ENCODE measurements at regions not wholly inside any gene's neighbourhood (a gene's known extent, or its start where the extent isn't known, plus 50 kb on each side); places are given as distances from the start of the nearest gene placed in this dataset.

DNA sequence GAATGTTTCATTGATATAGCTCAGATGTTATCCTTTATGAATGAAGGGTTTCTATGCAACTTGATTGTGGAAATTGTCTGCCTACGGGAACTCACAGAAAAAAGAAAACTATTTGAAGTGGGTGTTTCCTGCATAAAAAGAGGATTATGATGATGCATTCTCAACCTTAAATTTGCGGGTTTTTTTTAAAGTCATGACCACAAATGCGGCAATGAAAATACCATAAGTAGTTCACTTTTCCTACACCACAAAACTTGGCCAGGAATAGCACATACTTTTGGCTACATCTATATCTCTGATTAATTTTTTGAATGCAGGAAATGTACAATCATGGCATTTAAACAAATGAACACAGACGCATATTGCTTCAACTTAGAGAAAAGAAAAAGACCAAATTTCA, 754.7 kb downstream of the DTWD2 start:
- no peak for FAIRE-seq
- Histone ChIP-seq H3K4me3 (ENCODE audit: low read depth in 1 of 3, low read length in 3 of 3) (no peak overlapping the region), H3K9me3 (ENCODE audit: control insufficient read depth in 2 of 2, insufficient read depth in 1 of 2, low read depth in 1 of 2, low read length in 1 of 2) (no peaks in the 10 kb centered on the region), H3K36me3 (ENCODE audit: control insufficient read depth in 3 of 3, insufficient read depth in 2 of 3, low read depth in 1 of 3, low read length in 3 of 3) (no peaks in the 10 kb centered on the region), H3K27me3 (ENCODE audit: control insufficient read depth in 3 of 3, insufficient read depth in 3 of 3, low read length in 3 of 3) (no peaks in the 10 kb centered on the region), H3K27ac (ENCODE audit: low read depth in 1 of 3, low read length in 2 of 3) (no peak overlapping the region), H3K4me1 (ENCODE audit: control insufficient read depth in 3 of 3, insufficient read depth in 2 of 3, low read depth in 1 of 3, low read length in 2 of 3) (no peaks in the 10 kb centered on the region)
- DNase-seq, result no peak
- WGBS, 3 donors, result 58 to 80% (median 61%) methylated on average over 4 of the region's 4 CpGs

DNA sequence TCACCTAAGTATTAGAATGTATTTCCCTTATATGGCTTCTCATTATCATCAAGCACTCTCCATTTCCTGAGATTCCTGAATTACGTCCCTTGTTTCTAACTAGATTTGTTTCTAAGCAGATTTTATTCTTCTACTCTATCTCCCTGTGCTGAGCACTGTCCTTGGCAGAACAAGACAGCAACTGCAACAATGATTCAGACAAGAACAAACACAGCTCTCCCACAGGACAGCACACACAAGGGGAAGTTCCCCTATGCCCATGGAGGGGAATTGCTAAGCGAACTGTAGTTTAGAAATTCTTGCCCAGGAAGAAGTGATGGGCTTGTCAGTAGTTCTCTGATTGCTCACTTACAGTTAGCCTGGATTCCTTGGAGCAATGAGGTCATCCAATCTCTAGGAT, 759.9 kb downstream of the DTWD2 start:
- 61 to 75% (median 67%) methylated on average over 2 of the region's 2 CpGs for WGBS, 3 donors
- Histone ChIP-seq H3K27me3 (ENCODE audit: control insufficient read depth in 3 of 3, insufficient read depth in 3 of 3, low read length in 3 of 3) (no peaks in the 10 kb centered on the region), H3K9me3 (ENCODE audit: control insufficient read depth in 2 of 2, insufficient read depth in 1 of 2, low read depth in 1 of 2, low read length in 1 of 2) (no peaks in the 10 kb centered on the region), H3K27ac (ENCODE audit: low read depth in 1 of 3, low read length in 2 of 3) (no peak overlapping the region), H3K4me3 (ENCODE audit: low read depth in 1 of 3, low read length in 3 of 3) (no peak overlapping the region), H3K4me1 (ENCODE audit: control insufficient read depth in 3 of 3, insufficient read depth in 2 of 3, low read depth in 1 of 3, low read length in 2 of 3) (no peaks in the 10 kb centered on the region), H3K36me3 (ENCODE audit: control insufficient read depth in 3 of 3, insufficient read depth in 2 of 3, low read depth in 1 of 3, low read length in 3 of 3) (no peaks in the 10 kb centered on the region)
- DNase-seq, result no peak
- FAIRE-seq, result no peak

DNA sequence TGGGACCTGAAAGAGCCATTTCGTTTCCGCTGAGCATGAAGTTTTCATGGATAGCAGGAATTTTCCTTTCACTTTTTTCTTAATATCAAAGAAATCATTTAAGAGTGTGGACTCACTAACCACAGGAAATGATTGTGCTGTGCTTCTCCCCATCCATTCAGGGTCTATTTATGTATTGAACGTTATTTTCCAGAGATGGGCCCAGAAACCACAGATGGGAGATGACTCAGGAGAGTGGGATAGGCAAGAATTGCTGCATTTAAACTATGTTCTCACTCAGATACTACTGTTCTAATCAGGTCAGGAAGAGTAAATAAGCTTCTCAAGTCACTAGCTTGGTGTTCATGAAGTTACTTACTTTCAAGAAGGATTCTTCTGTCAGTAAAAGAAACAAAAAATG, 763.8 kb downstream of the DTWD2 start:
- FAIRE-seq, result no peak
- no peaks in the 10 kb centered on the region for H3K27me3 ChIP-seq (ENCODE audit: control insufficient read depth in 3 of 3, insufficient read depth in 3 of 3, low read length in 3 of 3)
- WGBS, 3 donors, result 61 to 66% (median 64%) methylated on average over 3 of the region's 3 CpGs

DNA sequence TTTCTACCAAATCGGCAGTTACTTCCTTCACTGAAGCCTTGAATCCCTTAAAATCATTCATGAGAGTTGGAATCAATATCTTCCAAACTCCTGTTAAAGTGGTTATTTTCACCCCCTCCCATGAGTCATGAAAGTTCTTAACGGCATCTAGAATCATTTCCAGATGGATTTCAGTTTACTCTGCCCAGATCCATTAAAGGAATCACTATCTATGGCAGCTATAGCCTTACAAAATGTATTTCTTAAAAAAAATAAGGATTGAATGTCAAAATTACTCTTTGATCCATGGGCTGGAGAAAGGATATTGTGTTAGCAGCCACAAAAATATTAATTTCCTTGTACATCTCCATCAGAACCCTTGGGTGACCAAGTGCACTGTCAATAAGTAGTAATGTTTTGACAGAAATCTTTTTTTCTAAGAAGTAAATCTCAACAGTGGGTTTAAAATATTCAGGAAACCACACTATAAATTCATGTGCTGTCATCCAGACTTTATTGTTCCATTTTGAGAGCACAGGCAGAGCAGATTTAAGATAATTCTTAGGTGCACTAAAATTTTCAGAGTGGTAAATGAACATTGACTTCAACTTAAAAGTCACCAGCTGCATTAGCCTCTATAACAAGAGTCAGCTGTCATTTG, 767.7 kb downstream of the DTWD2 start:
- no peak overlapping the region for H3K27ac ChIP-seq (ENCODE audit: low read depth in 1 of 3, low read length in 2 of 3)
- H3K4me3 ChIP-seq (ENCODE audit: low read depth in 1 of 3, low read length in 3 of 3), result no peak overlapping the region
- DNase-seq, result no peak
- H3K27me3 ChIP-seq (ENCODE audit: control insufficient read depth in 3 of 3, insufficient read depth in 3 of 3, low read length in 3 of 3), result no peaks in the 10 kb centered on the region
- peaks cover 0 to 3% of the 10 kb centered on the region in 2 donors for H3K9me3 ChIP-seq (ENCODE audit: control insufficient read depth in 2 of 2, insufficient read depth in 1 of 2, low read depth in 1 of 2, low read length in 1 of 2)
- no peaks in the 10 kb centered on the region for H3K36me3 ChIP-seq (ENCODE audit: control insufficient read depth in 3 of 3, insufficient read depth in 2 of 3, low read depth in 1 of 3, low read length in 3 of 3)
- FAIRE-seq, result no peak
- H3K4me1 ChIP-seq (ENCODE audit: control insufficient read depth in 3 of 3, insufficient read depth in 2 of 3, low read depth in 1 of 3, low read length in 2 of 3), result no peaks in the 10 kb centered on the region
- 56 to 71% (median 58%) methylated on average over 2 of the region's 2 CpGs for WGBS, 3 donors

More for the DNA sequence above, 763.8 kb downstream of the DTWD2 start:
- H3K4me3 ChIP-seq (ENCODE audit: low read depth in 1 of 3, low read length in 3 of 3), result no peak overlapping the region
- H3K27ac ChIP-seq (ENCODE audit: low read depth in 1 of 3, low read length in 2 of 3), result no peak overlapping the region
- H3K4me1 ChIP-seq (ENCODE audit: control insufficient read depth in 3 of 3, insufficient read depth in 2 of 3, low read depth in 1 of 3, low read length in 2 of 3), result no peaks in the 10 kb centered on the region
- H3K9me3 ChIP-seq (ENCODE audit: control insufficient read depth in 2 of 2, insufficient read depth in 1 of 2, low read depth in 1 of 2, low read length in 1 of 2), result no peaks in the 10 kb centered on the region
- no peak for DNase-seq
- H3K36me3 ChIP-seq (ENCODE audit: control insufficient read depth in 3 of 3, insufficient read depth in 2 of 3, low read depth in 1 of 3, low read length in 3 of 3), result no peaks in the 10 kb centered on the region

DNA sequence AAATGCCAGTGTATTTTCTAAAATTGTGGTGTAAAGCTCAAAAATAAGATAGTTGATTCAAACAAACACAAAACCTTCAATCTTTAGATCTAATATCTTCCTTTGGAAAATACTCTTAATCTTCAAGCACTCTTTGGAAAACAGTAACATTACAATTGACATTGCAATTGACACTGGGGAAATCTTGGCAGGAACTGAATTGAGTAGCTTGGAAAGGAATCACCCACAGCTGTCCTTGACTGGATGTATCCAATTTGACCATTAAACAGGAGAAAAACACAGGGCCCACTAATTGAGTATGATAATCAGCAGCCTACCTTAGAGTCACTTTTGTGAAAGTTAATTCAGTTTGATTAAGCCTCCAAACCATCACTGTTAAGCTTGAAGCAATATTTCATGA, 776.7 kb downstream of the DTWD2 start:
- Histone ChIP-seq H3K4me3 (ENCODE audit: low read depth in 1 of 3, low read length in 3 of 3) (no peak overlapping the region), H3K36me3 (ENCODE audit: control insufficient read depth in 3 of 3, insufficient read depth in 2 of 3, low read depth in 1 of 3, low read length in 3 of 3) (no peaks in the 10 kb centered on the region), H3K4me1 (ENCODE audit: control insufficient read depth in 3 of 3, insufficient read depth in 2 of 3, low read depth in 1 of 3, low read length in 2 of 3) (no peaks in the 10 kb centered on the region), H3K27ac (ENCODE audit: low read depth in 1 of 3, low read length in 2 of 3) (no peak overlapping the region), H3K9me3 (ENCODE audit: control insufficient read depth in 2 of 2, insufficient read depth in 1 of 2, low read depth in 1 of 2, low read length in 1 of 2) (peaks cover 3 to 22% of the 10 kb centered on the region in 2 donors), H3K27me3 (ENCODE audit: control insufficient read depth in 3 of 3, insufficient read depth in 3 of 3, low read length in 3 of 3) (no peaks in the 10 kb centered on the region)
- no peak for DNase-seq
- FAIRE-seq, result no peak

DNA sequence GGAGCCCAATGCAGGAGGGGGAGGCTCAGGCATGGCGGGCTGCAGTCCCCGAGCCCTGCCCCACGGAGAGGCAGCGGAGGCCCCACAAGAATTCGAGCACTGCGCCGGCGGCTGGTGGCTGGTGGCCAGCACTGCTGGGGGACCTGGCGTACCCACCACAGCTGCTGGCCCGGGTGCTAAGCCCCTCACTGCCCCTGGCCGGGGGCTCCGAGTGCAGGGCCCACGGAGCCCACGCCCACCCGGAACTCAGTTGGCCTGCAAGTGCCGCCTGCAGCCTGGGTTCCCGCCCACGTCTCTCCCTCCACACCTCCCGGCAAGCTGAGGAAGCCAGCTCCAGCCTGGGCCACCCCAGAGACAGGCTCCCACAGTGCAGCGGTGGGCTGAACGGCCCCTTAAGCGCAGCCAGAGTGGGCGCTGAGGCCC, 780.3 kb downstream of the DTWD2 start:
- Histone ChIP-seq H3K27ac (ENCODE audit: low read depth in 1 of 3, low read length in 2 of 3) (no peak overlapping the region), H3K27me3 (ENCODE audit: control insufficient read depth in 3 of 3, insufficient read depth in 3 of 3, low read length in 3 of 3) (no peaks in the 10 kb centered on the region), H3K36me3 (ENCODE audit: control insufficient read depth in 3 of 3, insufficient read depth in 2 of 3, low read depth in 1 of 3, low read length in 3 of 3) (no peaks in the 10 kb centered on the region), H3K4me1 (ENCODE audit: control insufficient read depth in 3 of 3, insufficient read depth in 2 of 3, low read depth in 1 of 3, low read length in 2 of 3) (no peaks in the 10 kb centered on the region), H3K9me3 (ENCODE audit: control insufficient read depth in 2 of 2, insufficient read depth in 1 of 2, low read depth in 1 of 2, low read length in 1 of 2) (peaks cover 3 to 19% of the 10 kb centered on the region in 2 donors), H3K4me3 (ENCODE audit: low read depth in 1 of 3, low read length in 3 of 3) (no peak overlapping the region)
- 94 to 98% (median 97%) methylated on average over 15 to 23 of the region's 23 CpGs for WGBS, 3 donors
- no peak for DNase-seq
- FAIRE-seq, result no peak

DNA sequence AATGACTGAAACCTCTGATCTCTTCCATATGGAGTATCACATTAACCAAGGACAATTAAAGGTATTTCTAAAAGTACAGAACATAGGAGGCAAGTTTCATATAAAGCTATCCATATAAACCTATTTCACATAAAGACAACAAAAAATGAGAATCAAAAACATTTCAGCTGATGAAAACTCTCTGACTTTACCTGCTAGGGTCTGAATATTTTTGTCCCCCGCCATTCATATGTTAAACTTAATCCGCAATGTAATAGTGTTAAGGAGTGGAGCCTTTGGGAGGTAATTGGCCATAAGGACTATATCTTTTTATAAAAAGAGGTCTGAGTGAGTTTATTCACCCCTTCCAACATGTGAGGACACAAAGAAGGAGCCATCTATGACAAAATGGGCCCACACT, 788.5 kb downstream of the DTWD2 start:
- H3K4me3 ChIP-seq (ENCODE audit: low read depth in 1 of 3, low read length in 3 of 3), result no peak overlapping the region
- 91 to 96% (median 93%) methylated on average over 2 of the region's 2 CpGs for WGBS, 3 donors

DNA sequence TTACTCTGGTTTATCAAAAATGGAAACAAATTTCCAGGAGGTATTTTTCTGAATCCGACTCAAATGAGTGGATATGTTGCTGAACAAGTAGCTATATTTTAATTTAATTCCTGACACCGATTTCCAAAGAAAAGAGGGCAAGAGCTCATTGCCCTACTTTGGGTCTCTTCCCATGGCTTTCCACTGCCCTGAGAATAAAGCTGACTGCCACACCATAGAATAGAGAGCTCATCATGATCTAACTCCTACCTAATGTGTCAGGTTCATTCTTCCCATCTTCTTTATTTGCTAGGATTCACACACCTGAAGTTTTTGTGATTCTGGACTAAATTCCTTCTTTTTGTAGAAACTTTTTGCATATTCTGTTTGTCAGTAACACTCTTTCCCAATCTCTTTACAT, 792.1 kb downstream of the DTWD2 start:
- no peaks in the 10 kb centered on the region for H3K27me3 ChIP-seq (ENCODE audit: control insufficient read depth in 3 of 3, insufficient read depth in 3 of 3, low read length in 3 of 3)
- H3K27ac ChIP-seq (ENCODE audit: low read depth in 1 of 3, low read length in 2 of 3), result no peak overlapping the region
- no peaks in the 10 kb centered on the region for H3K36me3 ChIP-seq (ENCODE audit: control insufficient read depth in 3 of 3, insufficient read depth in 2 of 3, low read depth in 1 of 3, low read length in 3 of 3)
- H3K4me3 ChIP-seq (ENCODE audit: low read depth in 1 of 3, low read length in 3 of 3), result no peak overlapping the region
- no peak for DNase-seq
- FAIRE-seq, result no peak
- no peaks in the 10 kb centered on the region for H3K4me1 ChIP-seq (ENCODE audit: control insufficient read depth in 3 of 3, insufficient read depth in 2 of 3, low read depth in 1 of 3, low read length in 2 of 3)
- 72 to 90% (median 84%) methylated on average over 2 of the region's 2 CpGs for WGBS, 3 donors
- H3K9me3 ChIP-seq (ENCODE audit: control insufficient read depth in 2 of 2, insufficient read depth in 1 of 2, low read depth in 1 of 2, low read length in 1 of 2), result no peaks in the 10 kb centered on the region

More for the DNA sequence above, 788.5 kb downstream of the DTWD2 start:
- Histone ChIP-seq H3K27ac (ENCODE audit: low read depth in 1 of 3, low read length in 2 of 3) (no peak overlapping the region), H3K4me1 (ENCODE audit: control insufficient read depth in 3 of 3, insufficient read depth in 2 of 3, low read depth in 1 of 3, low read length in 2 of 3) (no peaks in the 10 kb centered on the region), H3K9me3 (ENCODE audit: control insufficient read depth in 2 of 2, insufficient read depth in 1 of 2, low read depth in 1 of 2, low read length in 1 of 2) (no peaks in the 10 kb centered on the region), H3K36me3 (ENCODE audit: control insufficient read depth in 3 of 3, insufficient read depth in 2 of 3, low read depth in 1 of 3, low read length in 3 of 3) (no peaks in the 10 kb centered on the region), H3K27me3 (ENCODE audit: control insufficient read depth in 3 of 3, insufficient read depth in 3 of 3, low read length in 3 of 3) (no peaks in the 10 kb centered on the region)
- no peak for FAIRE-seq
- no peak for DNase-seq

DNA sequence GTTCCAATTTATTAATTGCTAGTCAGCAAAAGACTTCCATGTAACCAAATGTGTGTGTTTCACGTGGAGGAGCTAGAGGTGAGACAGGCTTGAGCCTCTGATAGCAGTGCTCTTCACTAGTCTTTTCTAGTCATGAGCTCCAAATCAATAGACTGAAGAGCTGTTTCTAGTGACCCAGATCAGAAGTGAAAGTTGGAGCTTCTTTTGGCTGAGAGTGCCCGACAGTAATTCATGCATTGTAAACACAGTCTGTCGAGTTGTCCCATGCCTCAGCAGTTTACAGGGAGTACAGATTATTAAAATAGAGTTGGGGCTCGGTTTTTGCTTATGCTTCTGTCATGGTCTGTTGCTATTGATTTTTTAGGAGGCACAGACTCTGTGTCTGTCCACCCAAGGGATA, 793.1 kb downstream of the DTWD2 start:
- DNase-seq (no peak), FAIRE-seq (no peak)
- WGBS, 3 donors, result 32 to 39% (median 36%) methylated on average over 4 of the region's 4 CpGs
- no peaks in the 10 kb centered on the region for H3K4me1 ChIP-seq (ENCODE audit: control insufficient read depth in 3 of 3, insufficient read depth in 2 of 3, low read depth in 1 of 3, low read length in 2 of 3)
- no peaks in the 10 kb centered on the region for H3K27me3 ChIP-seq (ENCODE audit: control insufficient read depth in 3 of 3, insufficient read depth in 3 of 3, low read length in 3 of 3)
- no peak overlapping the region for H3K27ac ChIP-seq (ENCODE audit: low read depth in 1 of 3, low read length in 2 of 3)
- H3K9me3 ChIP-seq (ENCODE audit: control insufficient read depth in 2 of 2, insufficient read depth in 1 of 2, low read depth in 1 of 2, low read length in 1 of 2), result no peaks in the 10 kb centered on the region
- H3K36me3 ChIP-seq (ENCODE audit: control insufficient read depth in 3 of 3, insufficient read depth in 2 of 3, low read depth in 1 of 3, low read length in 3 of 3), result no peaks in the 10 kb centered on the region
- no peak overlapping the region for H3K4me3 ChIP-seq (ENCODE audit: low read depth in 1 of 3, low read length in 3 of 3)
